GM19452 (cell line): ENCODE measurements at regions not wholly inside any gene's neighbourhood (a gene's known extent, or its start where the extent isn't known, plus 50 kb on each side); places are given as distances from the start of the nearest gene placed in this dataset.
"Not testable (repeated sequence)": the region's sequence is repeated elsewhere in the genome, so short reads cannot be mapped to it uniquely, and the experiment has no call there.

Experiments used
- ATAC-seq: cut with Tn5 transposase; IDR thresholded peaks from one replicate; pipeline ENCODE4 v1.9.1; 2021; ENCODE audit not compliant: unreplicated experiment

DNA sequence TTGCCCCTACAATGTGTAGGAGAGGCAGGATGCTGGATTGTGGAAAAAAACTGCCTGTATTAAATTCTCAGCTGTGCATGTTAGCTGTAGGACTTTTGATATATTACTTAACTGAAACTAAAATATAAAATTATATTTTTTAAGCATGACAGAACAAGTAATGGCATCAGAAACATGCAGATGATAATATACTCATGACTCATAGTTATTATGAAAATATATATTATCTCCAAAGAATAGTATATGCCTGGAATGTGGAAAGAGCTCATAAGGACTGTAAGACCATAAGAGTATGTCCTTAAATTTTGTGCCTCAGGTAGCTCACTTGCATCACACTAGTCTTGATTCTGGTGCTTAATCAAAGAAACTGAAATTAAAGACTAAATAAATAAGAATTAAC is 1100.6 kb downstream of the TECRL start:
- no peak for ATAC-seq

DNA sequence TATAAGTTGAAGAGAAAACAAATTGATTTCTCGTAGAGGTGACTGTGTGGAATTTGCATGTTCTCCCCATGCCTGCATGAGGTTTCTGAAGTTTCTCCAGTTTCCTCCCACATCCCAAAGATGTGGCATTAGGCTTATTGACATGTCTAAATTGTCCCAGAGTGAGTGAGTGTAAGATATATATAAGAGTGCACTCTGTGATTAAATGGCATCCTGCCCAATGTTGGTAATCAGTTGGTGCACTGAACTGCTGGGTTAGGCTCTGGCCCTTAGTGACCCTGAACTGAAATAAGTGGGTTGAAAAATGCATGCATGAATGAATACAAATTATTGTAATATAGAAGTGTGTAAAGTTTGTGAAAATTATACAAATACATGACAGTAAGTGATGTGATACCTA is 1106.5 kb downstream of the TECRL start:
- no peak for ATAC-seq

- no peak for ATAC-seq
Observed at GRCh38 chr4:63302078-63302477, 1107.2 kb downstream of the TECRL start.

DNA sequence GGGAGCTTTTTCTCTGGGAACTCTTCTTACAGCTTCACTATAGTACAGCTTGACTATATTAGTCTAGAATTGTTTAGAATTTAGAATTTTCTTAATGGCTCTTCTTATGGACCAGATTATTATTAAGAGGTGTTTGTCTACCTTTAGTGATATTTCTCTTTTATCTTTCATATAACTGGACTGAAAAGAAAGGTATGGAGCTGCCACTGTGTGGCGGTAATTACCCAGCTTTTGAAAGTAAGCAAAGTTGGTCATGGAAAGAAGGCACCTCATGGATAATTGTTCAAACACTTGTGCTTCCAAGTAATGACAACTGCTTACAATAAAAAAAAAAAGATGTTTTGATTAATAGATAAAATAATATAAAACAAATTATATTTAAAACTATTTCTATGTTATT is 1112.5 kb downstream of the TECRL start:
- no peak for ATAC-seq

GRCh38 chr4:63275491-63275890 is 1133.8 kb downstream of the TECRL start:
- no peak for ATAC-seq

- ATAC-seq = no peak
Observed at GRCh38 chr4:63269156-63269555, 1140.1 kb downstream of the TECRL start.

DNA sequence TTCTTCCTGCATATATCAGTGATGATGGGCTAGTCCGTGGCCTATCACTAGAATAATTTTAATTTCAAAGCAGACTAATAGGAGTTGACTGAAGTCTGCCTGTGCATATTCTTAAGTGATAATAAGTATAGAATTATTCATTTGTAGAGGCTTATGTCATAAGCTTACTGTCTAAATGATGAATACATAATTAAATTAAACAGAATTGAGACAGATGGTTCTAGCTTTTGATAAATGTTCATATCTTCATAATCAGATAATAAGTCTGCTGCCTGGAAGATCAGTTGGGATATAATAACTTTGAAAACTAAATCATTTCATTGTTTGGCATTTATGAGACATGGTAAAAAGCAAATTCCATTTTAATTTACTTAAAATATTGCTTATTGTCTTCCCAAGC is 1175.6 kb downstream of the TECRL start:
- no peak for ATAC-seq

- ATAC-seq = no peak
Observed at GRCh38 chr4:63232058-63232457, 1177.2 kb downstream of the TECRL start.

DNA sequence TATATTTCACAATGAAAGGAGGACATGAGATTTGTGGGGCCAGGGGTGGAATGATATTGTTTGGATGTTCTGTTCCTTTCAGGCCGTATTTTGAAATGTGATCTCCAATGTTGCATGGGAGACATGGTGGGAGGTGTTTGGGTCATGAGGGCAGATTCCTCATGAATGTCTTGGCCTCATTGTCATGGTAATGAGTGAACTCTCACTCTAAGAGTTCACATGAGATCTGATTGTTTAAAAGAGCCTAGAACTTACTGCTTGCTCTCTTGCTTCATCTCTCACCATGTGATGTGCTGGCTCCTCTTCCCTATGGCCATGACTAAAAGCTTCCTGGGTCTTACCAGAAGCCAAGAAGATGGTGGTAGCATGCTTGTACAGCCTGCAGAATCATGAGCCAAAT is 1183.0 kb downstream of the TECRL start:
- ATAC-seq = no peak

- ATAC-seq = no peak
Observed at GRCh38 chr4:63222466-63222865, 1186.8 kb downstream of the TECRL start.

GRCh38 chr4:63221477-63221876 is 1187.8 kb downstream of the TECRL start:
- no peak for ATAC-seq

DNA sequence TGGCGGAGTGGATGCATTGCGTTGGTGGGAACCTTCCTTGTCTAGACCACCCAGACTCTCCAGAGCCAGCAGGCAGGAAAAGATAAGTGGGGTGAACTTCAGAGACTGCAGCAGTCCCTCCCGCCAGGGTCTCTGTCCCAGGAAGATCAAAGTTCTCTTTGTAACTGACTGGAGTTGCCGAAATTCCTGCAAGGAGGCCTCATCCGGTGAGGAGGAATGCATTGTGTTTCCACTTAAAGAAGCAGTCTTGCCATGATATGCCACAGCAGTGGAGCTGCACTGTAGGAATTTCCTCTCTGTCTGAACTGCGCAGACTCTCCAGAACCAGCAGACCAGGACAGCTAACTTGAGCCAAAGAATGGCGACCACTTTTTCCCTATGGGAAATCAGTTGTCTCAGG is 1190.4 kb downstream of the TECRL start:
- no peak for ATAC-seq

GRCh38 chr4:63214076-63214475 is 1195.2 kb downstream of the TECRL start:
- no peak for ATAC-seq

DNA sequence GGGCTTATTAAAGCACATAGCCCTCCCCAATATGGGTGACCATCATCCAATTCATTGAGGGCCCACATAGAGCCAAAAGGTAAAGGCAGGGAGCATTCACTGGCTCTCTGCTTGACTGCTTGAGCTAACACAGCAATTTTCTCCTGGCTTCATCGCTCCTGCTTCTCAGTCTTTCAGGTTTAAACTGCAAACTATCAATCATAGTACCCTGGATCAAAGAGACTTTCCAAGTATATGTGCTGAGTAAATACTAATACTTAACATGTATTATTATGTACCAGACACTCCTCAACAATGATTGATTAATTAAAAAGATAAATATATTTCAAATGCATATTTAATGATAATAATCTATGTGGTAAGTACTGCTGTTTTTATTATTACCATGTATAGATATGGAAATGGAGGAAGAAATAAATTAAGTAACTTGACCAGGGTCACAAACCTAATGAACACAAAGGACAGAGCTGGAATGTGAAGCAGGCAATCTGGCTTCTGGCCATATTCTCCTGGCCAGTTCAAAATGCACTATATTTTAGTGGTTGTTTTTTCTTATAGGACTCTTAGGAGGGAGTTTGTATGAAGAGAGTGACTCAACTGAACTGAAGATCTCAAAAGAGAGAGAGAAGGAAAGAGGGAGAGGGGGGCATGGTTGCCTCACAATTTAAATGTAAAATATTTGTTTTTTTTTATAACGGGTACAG is 1197.3 kb downstream of the TECRL start:
- ATAC-seq = no peak

- ATAC-seq = no peak
Observed at GRCh38 chr4:63211375-63211774, 1197.9 kb downstream of the TECRL start.

DNA sequence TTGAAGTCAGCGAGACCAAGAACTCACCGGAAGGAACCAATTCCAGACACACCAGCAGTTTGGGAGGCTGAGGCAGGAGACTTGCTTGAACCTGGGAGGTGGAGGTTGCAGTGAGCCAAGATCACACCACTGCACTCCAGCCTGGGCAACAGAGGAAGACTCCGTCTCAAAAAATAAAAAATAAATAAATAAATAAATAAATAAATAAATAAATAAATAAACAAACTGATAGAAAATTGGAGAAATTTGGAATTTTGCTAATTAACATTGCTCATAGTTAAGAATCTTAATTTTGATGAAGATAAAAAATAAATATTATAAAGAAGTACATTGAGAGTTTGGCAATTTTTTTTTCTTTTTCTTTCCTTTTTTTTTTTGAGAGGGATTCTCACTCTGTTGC is 1216.2 kb downstream of the TECRL start:
- ATAC-seq = not testable (repeated sequence)

DNA sequence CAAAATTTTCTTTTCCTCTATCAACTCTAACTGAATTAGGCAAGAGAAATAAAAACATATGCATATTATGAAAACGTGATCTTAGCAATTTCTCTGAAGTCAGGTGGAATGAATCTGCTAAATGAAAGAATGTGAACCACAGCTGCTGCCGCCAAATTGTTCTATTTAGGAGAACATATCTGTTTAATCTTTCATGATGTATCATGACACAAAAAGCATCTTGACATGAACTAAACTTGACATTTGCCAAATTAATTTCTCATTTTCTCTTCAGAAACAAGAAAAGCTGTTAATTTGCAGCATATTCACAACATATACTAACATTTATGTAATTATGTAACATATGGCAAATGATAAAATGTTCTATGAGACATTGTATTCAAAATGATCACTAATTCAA is 1237.9 kb downstream of the TECRL start:
- ATAC-seq = no peak

DNA sequence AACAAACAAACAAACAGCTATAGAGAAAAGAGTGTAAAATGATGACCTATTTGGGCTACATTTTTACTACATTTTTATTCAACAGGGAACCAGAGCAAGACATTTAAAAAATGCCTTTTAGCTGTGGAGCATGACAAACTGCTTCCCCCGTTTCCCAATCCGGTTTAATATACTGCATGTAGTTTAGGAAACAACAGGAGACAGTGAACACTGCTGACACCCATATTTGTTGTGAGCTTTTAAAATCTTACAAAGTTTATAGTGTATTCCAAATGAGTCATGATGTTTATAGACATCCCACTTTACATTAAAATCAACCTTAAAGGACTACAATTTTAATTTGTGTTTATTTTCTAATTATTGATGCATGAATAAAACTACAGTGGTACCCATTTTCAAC is 1238.3 kb downstream of the TECRL start:
- no peak for ATAC-seq

GRCh38 chr4:63169836-63170235 is 1239.4 kb downstream of the TECRL start:
- no peak for ATAC-seq

- no peak for ATAC-seq
Observed at GRCh38 chr4:63155561-63155960, 1253.7 kb downstream of the TECRL start.

- ATAC-seq = no peak
Observed at GRCh38 chr4:63123441-63123840, 1285.8 kb downstream of the TECRL start.

DNA sequence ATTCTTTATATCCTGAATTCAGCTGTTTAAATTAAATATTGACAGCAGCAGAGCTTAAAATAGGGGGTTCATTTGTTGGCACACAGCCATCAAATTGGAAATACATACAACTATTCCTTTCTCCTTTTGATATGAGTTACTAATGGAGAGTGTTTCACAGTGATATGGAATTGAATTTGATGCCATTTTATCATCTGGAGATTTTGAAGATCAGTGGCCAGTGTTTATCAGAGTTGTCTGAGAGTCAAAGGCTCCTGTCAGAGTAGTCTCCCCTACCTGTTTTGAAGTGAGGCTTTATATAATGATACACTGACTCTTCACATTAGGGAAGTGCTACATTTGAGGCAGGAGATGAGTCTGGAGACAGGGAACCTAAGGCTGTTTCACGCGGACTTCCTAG is 1286.3 kb downstream of the TECRL start:
- no peak for ATAC-seq

GRCh38 chr4:63106600-63106999 is 1302.7 kb downstream of the TECRL start:
- ATAC-seq = no peak
